Posterior cingulate gyrus (tissue), 11 donors: ENCODE measurements at regions not wholly inside any gene's neighbourhood (a gene's known extent, or its start where the extent isn't known, plus 50 kb on each side); places are given as distances from the start of the nearest gene placed in this dataset.
"Not testable (repeated sequence)": the region's sequence is repeated elsewhere in the genome, so short reads cannot be mapped to it uniquely, and the experiment has no call there.

Source experiments
- DNase-seq, 10 donors: peaks; one replicate each; pipeline versions ENCODE4 v3.0.0 to v3.0.0-alpha.2; 2020 to 2021; ENCODE audit warnings: mixed read lengths in 3 of 10
- intact Hi-C: fragments of 100-400 bp; cut with DNase I; formaldehyde crosslinking; loops from one replicate; pipeline ENCODE4 v1.15.1; 2023

DNA sequence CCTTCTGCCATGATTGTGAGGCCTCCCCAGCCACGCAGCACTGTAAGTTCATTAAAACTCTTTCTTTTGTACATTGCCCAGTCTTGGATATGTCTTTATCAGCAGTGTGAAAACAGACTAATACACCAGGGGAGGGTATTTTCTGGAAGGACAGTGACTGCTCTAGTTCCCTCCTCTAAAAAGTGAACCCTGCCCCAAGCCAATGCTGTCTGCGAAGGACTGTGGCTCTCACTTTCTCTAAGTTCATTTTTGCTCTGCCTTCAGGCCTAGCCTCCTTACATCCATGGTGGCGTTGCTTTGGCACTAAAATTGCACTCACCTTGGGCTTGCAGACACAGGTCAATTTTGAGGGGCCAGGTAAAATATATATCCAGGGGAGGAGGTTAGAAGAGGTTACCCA is 323.0 kb downstream of the VRK1 start:
- no peak for DNase-seq
- intact Hi-C loops: no loop called here

- DNase-seq: no peak
- intact Hi-C loops: no loop called here
These were observed 323.4 kb downstream of the VRK1 start for GRCh38 chr14:97120611-97121031.

- no peak for DNase-seq
- intact Hi-C loops: no loop called here
These were observed 332.5 kb downstream of the VRK1 start for GRCh38 chr14:97129639-97130038.

- intact Hi-C loops, DNase-seq: not testable (repeated sequence)
These were observed 338.7 kb downstream of the VRK1 start for GRCh38 chr14:97135847-97136246.

- intact Hi-C loops: no loop called here
- DNase-seq: no peak
These were observed 340.5 kb downstream of the VRK1 start for GRCh38 chr14:97137705-97138104.

DNA sequence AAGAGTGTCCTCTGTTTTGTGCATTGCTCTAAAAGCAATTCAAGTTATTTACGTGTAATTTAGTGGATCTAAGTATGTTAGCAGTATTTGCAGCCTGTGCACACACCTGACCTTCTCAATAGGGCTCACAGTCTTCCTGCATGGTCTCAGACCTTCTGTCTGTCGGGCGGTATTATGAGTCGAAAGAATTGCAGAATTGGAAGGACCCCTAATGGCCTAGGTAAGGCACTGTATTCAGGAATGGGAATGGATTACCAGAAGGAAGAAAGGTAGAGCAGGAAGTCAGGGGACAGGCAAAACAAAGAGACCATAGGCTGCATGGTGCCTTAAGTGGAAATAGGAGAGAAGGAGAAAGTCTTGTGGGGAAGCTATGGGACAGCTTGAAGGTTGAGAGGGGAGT is 341.6 kb downstream of the VRK1 start:
- intact Hi-C loops: no loop called here
- no peak for DNase-seq

- no peak for DNase-seq
- intact Hi-C loops: no loop called here
These were observed 345.8 kb downstream of the VRK1 start for GRCh38 chr14:97143011-97143410.

GRCh38 chr14:97143456-97143855 is 346.3 kb downstream of the VRK1 start:
- DNase-seq: no peak
- intact Hi-C loops: no loop called here

- DNase-seq, intact Hi-C loops: not testable (repeated sequence)
These were observed 350.8 kb downstream of the VRK1 start for GRCh38 chr14:97148021-97148420.

DNA sequence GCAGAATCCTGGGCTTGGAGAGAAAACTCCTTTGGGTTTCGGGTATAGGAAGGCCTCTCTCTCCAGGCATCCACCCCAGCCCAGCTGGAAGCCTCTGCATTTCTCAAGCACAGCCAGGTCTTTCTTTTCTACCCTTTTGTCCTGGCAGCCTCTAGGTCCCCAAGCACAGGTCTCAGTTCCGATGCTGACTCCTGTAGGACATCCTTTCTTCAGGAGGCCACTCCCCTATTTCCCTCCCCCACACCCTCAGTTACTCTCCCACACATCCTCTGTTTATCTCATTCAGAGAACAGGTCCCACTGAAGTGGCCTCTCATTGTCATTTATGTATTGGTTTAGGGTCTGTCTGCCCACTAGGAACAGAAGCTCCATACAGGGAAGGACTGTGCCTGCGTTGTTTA is 352.6 kb downstream of the VRK1 start:
- intact Hi-C loops: no loop called here
- no peak for DNase-seq

GRCh38 chr14:97153527-97153926 is 356.3 kb downstream of the VRK1 start:
- intact Hi-C loops: no loop called here

DNA sequence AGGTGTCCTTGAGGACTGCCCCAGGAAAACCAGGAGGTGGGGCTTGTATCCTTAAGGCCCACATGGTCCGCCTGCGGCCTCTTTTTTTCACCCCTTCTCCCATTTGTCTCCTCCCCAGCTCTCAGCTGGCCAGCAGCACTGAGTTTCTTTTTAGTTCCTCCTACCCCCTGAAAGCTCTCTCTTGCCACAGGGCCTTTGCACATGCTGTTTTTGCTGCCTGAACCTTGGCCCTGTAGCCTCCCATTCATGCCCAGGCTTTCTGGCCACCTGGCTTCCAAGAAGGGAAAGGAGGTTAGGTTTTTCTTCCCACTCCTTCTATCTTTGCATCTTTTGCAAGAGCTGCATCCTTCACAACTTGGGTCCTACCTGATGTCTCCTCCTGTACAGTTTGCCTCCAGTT is 358.1 kb downstream of the VRK1 start:
- DNase-seq: no peak
- intact Hi-C loops: no loop called here

More at GRCh38 chr14:97153527-97153926, 356.3 kb downstream of the VRK1 start:
- no peak for DNase-seq

- intact Hi-C loops: no loop called here
- no peak for DNase-seq
These were observed 358.6 kb downstream of the VRK1 start for GRCh38 chr14:97155814-97156213.

- no peak for DNase-seq
- intact Hi-C loops: no loop called here
These were observed 359.5 kb downstream of the VRK1 start for GRCh38 chr14:97156705-97157104.

- DNase-seq: no peak
- intact Hi-C loops: no loop called here
These were observed 360.9 kb downstream of the VRK1 start for GRCh38 chr14:97158102-97158501.

DNA sequence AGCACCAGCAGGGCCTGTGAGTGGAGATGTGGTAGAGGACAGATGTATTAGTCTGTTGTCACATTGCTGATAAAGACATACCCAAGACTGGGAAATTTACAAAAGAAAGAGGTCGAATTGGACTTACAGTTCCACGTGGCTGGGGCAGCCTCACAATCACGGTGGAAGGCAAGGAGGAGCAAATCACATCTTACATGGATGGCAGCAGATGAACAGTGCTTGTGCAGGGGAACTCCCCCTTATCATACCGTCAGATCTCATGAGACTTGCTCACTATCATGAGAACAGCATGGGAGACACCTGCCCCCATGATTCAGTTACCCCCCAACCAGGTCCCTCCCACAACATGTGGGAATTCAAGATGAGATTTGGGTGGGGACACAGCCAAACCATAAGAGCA is 361.9 kb downstream of the VRK1 start:
- DNase-seq: no peak
- intact Hi-C loops: no loop called here

DNA sequence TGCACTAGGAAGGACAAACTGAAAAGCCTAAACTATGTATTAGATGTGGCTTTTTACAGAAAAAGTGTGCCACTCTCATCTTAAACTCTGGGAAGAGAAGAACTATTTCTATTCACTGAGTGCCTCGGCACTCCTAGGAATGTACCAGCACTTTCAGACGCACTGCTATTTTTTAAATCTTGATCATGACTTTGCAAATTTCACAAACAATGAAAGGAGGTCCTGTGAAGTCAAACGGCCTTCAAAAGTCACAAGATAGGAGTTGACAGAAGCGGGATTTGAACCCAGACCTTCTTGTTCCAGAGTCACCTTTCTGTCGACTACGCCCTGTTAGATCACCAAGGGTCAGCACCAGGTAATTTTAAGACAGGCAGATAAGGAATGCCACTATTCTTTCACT is 365.4 kb downstream of the VRK1 start:
- intact Hi-C loops: no loop called here
- DNase-seq: no peak

DNA sequence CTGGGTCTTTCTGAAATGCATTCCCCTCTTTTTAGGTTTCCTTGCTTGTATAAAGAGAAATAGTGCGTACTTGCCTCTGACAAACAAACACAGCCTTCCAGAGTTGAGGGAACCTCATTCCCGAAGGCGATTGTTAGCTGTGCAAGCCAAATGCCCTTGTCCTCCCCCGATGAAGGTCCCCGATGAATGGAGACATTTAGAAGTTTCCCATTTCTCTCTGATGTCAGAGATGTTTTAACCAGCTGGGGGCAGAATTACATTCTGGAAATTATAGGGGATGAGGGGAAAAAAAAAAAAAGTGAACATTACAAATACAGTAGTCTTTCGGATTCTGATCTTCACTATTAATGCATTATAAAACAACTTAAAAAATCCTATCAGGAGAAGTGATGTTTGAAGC is 366.8 kb downstream of the VRK1 start:
- intact Hi-C loops: no loop called here

DNA sequence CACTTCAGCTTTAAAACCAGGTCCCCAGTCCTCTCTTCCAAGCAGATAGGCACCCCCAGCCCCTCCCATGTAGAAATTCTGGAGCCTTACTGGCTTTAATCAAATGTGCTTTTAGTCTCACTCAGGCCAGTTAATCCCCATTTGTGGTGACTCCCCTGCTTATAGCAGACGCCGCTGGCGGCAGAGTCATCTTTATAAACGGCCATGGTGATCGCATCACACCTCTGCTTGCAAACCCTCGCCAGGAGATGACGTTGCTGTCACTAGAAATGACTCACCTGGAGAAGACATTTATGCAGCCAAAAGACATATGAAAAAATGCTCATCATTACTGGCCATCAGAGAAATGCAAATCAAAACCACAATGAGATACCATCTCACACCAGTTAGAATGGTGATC is 369.3 kb downstream of the VRK1 start:
- DNase-seq: no peak
- intact Hi-C loops: no loop called here

More for the DNA sequence above, 366.8 kb downstream of the VRK1 start:
- no peak for DNase-seq

- intact Hi-C loops, DNase-seq: not testable (repeated sequence)
These were observed 370.4 kb downstream of the VRK1 start for GRCh38 chr14:97167577-97167976.

DNA sequence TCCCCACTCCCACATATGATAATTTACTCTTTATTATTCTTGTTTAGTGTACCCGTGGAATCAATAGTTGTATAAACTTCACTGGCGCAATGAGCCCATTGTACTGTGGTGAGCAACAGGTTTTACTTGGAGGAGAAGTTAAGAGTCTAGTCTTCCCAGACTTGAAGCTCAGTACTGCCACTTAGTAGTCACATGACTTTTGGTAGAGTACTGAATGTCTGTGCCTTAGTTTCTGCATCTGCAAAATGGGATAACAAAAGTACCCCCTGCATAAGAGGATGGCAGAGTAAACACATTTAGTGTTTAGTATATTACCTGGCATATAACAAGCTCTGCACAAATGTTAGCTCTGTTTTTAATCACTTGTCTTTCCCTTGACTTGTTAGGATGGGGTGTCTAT is 375.5 kb downstream of the VRK1 start:
- no peak for DNase-seq
- intact Hi-C loops: no loop called here

DNA sequence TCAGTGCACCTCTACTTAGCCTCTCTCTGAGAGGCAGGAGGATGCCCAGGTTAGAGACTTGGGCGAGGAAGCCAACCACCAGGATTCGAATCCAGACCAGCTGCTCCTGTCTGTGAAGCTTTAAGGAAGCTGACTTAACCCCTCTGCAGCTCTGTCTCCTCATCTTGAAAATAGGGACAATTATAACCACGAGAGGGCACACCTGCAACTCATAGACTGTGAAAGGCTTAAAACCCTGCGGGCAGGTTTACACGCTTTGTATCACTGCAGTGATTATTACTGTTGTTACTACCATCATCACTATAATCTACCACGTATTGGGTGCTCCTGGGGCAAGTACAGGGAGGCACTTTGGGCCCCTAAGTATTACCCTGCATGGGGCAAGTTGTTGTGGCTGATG is 379.8 kb downstream of the VRK1 start:
- intact Hi-C loops: no loop called here
- no peak for DNase-seq

GRCh38 chr14:97177635-97178034 is 380.5 kb downstream of the VRK1 start:
- no peak for DNase-seq
- intact Hi-C loops: no loop called here

DNA sequence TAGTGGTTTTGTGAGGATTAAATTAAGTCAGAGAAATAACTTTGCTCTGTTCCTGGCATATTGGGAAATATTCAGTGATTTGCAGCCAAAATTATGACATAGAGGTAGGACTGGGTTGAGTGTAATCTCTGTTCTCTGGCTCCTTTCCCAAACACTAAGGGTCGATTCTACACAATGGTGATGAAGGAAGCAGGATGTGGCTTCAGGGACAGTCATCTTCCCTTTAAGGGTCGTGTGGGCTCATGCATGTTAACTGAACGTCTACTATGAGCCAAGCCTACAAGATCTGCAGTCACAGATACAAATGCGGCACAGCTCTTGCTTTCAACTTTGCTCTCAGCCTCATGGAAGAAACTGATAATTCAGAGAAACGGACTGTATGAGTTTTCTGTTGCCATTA is 381.6 kb downstream of the VRK1 start:
- intact Hi-C loops: no loop called here
- no peak for DNase-seq
